HG03175 (cell line): ENCODE measurements at regions not wholly inside any gene's neighbourhood (a gene's known extent, or its start where the extent isn't known, plus 50 kb on each side); places are given as distances from the start of the nearest gene placed in this dataset.
"Not testable (repeated sequence)": the region's sequence is repeated elsewhere in the genome, so short reads cannot be mapped to it uniquely, and the experiment has no call there.

Source experiments
- ATAC-seq: cut with Tn5 transposase; IDR thresholded peaks from one replicate; pipeline ENCODE4 v1.9.1; 2021; ENCODE audit warnings: mild to moderate bottlenecking, moderate library complexity; ENCODE audit not compliant: unreplicated experiment

DNA sequence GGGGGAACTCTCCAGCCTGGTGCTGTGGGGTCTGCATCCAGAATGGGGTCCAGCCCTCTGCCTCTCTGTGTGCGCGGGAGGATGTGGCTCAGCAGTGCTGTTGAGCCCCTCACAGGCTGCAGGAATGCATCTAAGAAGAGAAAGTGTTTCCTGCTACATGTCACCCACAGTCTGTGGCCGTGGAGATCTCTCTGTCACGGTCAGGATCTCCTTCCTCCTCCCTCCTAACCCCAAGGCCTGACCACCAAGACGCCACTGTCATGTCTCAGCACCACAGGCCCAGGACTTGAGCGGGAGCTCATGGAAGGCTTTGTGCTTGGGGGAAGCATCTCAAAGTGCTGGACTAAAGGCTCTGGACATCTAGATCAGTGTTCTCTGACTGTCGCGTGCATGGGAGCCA is 90.1 kb downstream of the SREK1 start:
- ATAC-seq = no peak

DNA sequence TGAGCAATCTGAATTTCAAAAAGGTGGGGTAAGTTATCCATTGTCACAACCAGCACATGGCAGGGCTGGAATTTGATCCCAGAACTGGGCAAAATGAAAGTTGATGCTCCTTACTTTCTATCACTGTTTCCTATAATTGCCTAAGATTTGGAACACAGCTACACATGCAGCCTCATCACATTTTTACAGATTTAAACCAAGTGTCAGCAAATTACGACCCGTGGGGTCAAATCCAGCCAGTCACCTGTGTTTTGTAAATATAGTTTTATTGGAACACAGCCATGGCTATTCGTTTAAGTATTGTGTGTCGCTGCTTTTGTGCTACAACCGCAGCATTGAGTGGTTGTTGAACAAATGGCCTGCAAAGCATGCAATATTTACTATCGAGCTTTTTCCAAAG is 94.3 kb downstream of the SREK1 start:
- no peak for ATAC-seq

DNA sequence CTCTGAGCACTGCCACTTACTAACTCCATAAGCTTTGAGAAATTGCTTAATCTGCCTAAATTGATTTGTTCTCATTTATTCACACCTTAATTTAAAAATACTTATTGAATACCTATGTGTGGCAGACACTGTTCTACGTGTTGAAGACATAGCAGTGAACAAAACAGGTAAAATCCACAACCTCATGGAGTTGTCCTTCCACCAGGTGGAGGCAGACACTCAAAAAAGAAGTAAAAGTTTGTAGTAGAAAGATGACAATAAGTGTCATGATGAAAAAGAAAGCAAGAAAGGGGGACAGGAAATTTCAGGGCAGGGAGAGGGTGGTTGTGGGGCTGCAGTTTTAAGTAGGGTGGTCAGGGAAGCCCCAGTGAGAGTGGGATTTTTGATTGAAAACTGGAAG is 94.9 kb downstream of the SREK1 start:
- no peak for ATAC-seq

DNA sequence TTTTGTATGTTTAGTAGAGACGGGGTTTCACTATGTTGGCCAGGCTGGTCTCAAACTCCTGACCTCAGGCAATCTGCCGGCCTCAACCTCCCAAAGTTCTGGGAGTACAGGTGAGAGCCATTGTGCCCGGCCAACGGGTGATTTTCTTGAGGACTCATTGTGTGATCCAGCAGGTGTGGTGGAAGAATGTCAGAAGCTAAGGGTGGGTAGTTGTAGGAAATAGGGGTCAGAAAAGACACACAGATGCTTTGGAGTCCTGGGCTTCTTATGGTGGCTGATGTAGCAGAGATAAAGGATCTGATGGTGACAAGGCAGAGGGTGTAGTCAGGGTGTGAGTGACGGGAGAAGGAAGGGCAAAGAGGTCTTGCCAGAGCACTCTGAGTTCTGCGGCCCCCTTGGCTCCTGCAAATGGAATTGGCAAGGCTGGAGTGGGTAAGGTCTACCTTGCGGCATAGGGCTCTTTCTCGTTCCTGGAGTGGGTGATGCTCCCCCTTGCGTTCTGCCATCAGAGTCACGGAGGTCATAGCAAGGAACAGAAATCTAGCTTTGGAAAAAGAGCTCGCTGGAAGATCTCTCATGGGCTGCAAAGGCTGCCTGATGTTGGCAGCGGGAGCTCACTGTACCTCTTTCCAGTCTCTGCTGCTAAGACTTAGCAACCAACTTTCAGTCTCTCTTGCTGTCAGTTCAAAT is 97.2 kb downstream of the SREK1 start:
- ATAC-seq = no peak

DNA sequence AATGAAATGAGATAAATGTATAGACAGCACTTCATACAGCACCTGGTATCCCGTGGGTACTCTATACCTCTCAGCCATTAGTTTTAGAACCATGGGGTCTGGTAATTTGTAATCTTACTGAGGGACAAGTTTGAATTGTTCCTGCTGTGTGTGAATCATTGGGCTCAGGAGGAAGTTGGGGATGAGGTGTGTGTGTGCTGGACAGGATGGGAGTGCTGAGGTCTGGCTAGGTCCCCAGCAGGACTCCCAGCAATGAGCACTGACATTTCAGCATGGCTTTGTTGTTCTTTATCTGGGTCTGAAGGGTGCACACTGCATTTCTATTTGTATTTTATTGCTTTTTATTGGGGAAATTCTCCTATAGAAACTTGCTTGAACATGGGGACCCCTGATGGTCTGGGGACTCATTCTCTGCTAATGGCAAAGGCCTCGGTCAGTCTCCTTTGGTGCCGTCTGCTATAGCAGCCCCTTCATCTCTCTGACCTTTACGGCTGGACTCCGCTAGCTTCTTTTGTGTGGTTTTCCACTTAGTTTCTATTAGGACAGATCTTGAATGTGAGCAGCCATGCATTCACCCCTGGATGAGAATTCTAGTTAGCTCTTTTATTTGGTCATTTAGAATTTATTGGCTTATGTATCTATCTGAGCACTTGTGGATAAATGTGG is 98.1 kb downstream of the SREK1 start:
- ATAC-seq = no peak

DNA sequence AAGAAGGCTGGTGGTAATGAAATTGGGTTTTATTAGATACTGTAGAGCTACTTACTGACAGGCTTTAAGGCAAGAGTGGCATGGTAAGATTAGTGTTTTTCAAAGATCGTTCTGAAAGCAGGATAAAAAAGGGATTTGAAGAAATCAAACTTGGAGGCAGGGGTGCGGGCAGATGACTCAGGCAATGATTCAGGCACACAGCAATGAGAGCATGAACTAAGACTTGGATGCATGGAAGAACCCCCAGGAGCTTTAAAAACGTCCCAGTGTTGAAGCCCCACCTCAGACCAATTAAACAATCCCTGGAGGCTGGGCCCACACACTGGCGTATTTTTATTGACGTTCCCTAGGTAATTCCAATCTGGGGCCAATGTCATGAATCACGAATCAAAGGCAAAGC is 102.5 kb downstream of the SREK1 start:
- ATAC-seq = no peak

DNA sequence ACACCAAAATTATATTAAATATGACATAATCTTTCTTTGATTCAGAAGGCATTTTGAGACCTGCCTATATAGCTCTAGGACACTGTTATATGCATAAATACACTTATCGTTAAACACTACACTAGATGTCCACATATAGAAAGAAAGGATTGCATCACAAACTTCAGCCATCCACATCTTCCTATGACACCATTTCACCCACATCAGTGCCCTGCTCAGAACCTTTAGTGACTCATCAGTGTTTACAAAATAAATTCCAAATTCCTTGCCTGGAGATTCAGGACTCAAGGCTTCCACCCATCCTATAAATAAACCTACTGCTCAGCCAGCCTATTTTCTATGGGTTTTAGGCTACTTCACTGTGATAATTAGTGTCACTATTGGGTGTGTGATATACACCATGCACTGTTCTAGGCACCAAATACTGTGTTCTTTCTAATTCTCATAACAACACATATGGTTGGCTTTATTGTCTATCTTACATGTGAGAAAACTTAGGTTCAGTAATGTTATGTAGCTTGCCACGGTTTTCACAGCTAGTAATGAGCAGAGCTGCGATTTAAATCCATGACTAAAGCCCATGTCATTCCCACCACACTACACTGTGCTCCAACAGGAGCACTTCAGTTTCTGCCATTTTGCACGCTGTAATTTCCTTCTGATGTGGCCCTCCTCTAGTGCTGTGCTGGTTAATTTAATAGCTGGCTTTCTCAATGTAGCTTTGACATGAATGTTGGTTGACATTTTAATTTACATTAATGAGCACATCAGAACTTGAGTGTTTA is 103.3 kb downstream of the SREK1 start:
- no peak for ATAC-seq

DNA sequence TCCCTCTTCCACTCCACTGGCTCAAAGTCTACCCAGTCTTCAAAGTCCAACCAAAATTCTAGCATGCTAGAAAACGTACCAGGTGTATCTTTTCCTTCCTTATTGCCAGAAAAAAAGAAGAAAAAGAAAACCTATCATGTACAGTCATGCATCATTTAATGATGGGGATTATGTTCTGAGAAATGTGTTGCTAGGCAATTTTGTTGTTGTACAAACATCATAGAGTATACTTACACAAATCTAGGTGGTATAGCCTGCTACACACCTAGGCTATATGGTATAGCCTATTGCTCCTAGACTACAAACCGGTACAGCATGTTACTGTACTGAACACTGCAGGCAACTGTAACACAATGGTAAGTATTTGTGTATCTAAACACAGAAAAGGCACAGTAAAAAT is 104.8 kb downstream of the SREK1 start:
- ATAC-seq = no peak

DNA sequence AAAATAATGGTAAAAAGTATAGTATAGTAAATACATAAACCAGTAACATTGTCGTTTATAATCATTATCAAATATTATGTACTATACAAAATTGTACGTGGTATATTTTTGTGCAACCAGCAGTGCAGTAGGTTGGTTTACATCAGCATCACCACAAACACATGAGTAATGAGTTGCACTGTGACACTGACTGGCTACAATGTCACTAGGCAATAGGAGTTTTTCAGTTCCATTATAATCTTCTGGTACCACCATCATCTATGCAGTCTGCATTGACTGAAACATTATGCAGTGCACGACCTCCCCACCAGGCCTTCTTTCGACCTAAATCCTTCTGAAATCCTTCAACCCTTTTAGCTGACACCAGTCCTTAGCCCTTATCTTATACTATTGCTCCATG is 105.8 kb downstream of the SREK1 start:
- ATAC-seq = no peak

DNA sequence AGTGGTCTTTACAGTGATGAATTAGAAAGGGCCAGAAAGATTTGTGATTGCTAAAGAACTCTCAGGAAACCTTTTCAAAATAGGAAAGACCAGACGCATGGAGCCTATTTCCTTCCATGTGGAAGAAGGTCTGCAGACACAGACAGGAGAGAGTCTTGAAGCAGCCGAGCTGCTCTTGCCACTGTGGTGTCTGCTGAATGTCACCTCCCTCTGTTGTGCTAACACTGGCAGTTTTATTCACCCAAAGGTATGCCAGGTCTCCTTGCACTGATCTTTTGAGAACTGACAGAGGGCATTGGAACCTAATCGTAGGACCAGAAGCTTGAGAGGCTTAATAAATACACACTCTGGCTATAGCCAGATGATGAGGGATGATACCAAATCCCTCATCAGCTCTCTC is 108.7 kb downstream of the SREK1 start:
- ATAC-seq = no peak

DNA sequence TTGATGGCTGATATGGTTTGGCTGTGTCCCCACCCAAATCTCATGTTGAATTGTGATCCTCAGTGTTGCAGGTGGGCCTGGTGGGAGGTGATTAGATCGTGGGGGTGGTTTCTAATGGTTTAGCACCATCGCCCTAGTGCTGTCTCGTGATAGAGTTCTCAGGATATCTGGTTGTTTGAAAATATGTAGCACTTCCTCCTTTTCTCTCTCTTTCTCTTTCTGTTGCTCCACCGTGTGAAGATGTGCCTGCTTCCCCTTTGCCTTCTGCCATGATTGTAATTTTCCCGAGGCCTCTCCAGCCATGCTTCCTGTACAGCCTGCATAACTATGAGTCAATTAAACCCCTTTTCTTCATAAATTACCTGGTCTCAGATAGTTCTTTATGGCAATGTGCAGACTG is 111.6 kb downstream of the SREK1 start:
- ATAC-seq = no peak

DNA sequence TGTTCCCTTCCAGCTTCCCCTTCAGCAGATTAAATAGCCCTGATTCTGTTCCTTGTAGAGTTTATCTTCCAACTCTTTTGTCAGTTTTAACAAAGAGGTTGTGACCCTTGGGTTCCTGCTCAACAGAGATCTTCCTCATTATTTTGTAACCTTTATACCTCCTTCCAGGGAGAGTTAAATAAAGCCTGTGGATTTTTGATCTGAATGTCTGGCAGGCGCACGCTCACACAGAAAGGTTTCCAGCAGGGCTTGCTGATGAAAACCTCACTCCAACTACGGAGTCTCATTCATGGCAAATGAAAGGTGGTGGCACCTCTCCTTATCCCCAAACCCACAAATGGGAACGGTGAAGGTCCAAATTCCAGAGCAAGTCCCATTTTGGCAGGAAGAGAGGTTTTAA is 129.0 kb downstream of the SREK1 start:
- no peak for ATAC-seq

DNA sequence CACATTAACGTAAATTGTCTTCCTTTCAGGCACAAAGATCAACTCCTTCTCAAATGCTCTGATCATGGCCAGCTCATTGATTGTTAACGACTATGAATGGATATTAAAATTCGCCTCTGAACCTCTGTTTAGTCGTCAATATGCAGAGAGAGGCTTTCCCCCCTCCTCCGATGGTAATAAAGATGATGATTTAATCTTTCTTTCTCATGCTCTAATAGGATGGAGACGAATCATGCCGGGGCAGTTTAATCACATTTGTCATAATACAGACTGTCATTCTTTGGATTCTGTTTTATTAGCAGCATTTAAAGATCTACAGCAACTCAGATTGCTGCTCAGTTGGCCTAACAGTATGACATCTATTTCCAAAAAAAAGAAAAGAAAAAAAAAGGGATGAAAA is 132.9 kb downstream of the SREK1 start:
- no peak for ATAC-seq

DNA sequence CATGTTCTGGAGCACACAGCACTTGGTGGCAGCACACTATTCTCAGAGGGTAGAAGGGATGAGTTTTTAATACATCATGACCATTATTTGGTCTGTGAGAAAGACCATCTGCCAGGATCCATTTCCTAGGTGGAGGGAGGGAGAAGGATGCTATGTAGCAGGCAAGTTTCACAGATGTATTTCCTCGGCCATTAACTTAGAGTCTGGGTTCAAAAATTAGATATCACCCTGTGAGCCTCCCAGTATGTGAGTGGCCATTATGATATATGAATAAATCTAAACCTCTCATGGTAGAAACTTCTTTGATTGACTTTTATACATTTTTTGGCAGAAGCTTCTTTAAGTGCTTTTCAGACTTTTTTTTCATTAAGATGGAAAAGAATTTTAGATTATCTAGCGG is 133.9 kb downstream of the SREK1 start:
- no peak for ATAC-seq

DNA sequence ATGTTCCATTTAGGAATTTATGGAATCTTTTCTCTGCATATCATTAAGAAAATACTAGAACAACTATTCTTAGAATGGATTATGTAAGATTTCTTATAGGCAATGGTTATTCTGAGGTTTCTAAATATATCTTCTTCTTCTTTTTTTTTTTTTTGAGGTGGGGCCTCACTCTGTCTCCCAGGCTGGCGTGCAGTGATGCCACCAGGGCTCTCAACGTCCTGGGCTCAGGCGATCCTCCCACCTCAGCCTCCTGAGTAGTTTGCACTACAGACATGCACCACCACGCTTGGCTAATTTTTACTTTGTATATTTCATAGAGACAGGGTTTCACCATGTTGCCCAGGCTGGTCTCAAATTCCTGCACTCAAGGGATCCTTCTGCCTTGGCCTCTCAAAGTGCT is 137.2 kb downstream of the SREK1 start:
- ATAC-seq = no peak

DNA sequence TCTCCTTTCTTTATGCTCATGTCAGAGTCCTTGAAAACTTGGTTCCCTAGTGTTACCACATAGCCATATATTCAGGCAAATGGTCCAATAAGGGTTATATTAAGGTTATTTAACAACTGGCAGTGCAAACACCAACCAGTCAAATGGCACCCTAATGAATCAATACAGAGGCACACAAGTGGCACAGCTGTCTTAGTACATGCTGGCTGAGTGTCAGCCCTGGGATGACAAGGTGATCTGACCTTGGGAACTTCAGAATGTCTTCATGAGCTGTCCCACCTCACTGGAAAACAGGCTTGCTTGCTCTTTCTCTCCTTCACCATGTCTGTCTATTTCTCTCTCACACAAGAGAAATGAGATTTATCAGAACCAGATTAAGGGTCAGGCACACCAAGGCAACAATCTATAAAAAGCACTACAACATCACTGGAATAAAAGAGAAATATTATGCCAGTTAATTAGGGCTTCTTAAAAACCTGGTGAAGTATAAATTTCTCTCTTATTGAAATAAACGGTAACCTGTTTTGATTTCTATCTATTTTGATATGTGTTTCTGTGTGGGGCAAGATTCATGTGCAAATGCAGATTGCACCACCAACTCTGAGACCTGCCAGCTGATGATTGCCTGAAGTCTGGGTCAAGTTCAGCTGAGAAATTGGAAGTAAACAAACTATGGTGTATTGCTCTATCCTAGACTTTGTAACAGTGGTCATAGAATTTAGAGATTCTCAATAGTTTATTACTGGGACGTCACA is 140.7 kb downstream of the SREK1 start:
- ATAC-seq = no peak

DNA sequence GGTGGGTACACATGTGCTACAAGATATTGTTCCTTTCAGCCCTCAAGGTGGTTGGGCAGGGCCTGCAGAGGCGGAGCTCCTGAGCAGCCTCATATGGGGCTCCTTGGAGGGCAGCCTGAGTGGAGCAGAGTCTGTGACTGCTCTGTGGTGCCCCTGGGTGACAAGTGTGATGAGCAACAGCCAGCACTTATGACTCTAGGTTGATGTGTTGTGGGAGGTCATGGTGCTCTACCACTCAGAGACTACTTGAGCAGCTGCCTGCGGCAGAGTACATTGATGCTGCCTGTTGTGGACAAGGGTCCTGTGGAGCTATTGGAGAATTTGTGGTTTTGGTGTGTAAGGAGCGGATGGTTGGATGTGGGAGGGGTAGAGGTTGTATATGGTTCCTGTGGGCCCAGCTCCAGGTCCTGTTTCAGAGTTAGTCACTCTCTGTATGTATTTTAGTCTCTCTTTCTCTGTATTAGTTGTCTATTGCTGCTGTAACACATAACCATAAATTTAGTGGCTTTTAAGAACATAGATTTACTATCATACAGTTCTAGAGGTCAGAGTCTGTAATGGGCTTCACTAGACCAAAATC is 141.3 kb downstream of the SREK1 start:
- ATAC-seq = no peak

DNA sequence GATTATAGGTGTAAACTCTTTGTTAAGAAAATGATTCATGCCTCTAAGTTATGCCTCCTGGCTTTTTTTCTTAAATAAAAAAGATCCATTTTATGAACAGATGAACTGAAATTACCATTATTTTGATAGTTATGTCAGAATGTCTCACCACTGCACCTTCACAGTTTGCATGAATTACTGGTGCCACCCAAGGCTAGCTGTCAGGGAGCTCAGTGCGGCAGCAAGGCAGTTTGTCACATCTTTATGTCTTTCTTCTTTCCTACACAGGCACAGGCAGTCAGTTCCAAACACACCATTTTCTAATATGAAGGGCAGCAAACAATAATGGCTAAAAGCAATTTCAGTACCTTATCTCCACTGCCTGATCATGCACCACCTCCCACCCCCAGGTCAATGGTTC is 147.7 kb downstream of the SREK1 start:
- ATAC-seq = no peak

DNA sequence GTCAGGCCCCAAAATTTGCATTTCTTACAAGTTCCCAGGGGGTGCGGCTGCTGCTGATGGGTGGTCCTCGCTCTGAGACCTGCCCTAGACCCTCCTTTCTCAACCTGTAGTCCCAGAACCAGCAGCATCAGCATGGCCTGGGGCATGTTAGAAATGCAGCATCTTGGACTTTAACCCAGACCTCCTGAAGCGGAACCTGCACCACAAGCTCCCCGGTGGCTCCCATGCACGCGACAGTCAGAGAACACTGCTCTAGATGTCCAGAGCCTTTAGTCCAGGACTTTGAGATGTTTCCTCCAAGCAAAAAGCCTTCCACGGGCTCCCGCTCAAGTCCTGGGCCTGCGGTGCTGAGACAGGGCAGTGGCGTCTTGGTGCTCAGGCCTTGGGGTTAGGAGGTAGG is 149.8 kb downstream of the SREK1 start:
- not testable (repeated sequence) for ATAC-seq

DNA sequence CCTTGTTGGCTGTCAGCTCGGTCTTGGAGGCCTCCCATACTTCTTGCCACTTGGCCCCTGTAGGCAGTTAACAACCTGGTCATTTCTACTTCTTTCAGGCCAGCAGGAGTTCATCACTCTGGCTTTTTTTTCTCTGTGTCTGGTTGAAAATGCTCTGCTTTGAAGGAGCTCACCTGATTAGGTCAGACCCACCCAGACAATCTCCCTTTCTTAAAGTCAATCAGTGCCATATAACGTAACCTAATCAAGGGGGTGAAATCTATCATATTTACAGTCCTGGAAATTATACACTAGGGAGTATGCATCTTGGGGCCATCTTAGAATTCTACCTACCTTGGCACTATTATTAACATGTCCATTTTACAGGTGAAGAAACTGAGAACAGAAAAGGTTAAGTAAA is 155.4 kb downstream of the SREK1 start:
- no peak for ATAC-seq

DNA sequence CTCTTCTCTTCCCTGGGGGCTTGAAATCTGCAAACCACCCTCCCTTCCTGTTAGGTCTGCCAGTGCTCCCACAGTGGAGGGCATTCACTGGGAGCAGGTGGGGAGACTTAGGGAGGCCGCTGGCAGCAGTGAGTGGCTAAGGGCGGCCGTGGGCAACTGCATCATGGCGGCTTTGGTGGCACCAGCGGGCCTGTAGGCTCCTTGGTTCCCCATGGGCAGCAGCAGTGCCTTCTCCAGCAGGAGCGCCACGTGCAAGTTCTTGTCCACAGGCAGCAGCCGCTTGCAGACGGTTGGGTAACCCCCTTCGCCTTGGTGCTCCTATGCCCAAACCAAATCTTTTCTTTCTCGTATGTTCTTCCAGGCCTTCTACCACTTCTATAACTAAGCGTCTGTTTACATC is 158.2 kb downstream of the SREK1 start:
- ATAC-seq = no peak
